ENCODE measurements at regions not wholly inside any gene's neighbourhood (a gene's known extent, or its start where the extent isn't known, plus 50 kb on each side); places are given as distances from the start of the nearest gene placed in this dataset.
A peak's percentile ranks its signal among the peaks of the same experiment; 100 is the strongest.
"Not testable (repeated sequence)": the region's sequence is repeated elsewhere in the genome, so short reads cannot be mapped to it uniquely, and the experiment has no call there.

DNA sequence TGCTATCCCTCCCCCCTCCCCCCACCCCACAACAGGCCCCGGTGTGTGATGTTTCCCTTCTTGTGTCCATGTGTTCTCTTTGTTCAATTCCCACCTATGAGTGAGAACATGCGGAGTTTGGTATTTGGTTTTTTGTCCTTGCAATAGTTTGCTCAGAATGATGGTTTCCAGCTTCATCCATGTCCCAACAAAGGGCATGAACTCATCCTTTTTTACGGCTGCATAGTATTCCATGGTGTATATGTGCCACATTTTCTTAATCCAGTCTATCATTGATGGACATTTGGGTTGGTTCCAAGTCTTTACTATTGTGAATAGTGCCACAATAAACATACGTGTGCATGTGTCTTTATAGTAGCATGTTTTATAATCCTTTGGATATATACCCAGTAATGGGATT lies 98.3 kb upstream of the DPH5 start:
- DNase-seq (ENCODE audit: low read depth), result not testable (repeated sequence)

DNA sequence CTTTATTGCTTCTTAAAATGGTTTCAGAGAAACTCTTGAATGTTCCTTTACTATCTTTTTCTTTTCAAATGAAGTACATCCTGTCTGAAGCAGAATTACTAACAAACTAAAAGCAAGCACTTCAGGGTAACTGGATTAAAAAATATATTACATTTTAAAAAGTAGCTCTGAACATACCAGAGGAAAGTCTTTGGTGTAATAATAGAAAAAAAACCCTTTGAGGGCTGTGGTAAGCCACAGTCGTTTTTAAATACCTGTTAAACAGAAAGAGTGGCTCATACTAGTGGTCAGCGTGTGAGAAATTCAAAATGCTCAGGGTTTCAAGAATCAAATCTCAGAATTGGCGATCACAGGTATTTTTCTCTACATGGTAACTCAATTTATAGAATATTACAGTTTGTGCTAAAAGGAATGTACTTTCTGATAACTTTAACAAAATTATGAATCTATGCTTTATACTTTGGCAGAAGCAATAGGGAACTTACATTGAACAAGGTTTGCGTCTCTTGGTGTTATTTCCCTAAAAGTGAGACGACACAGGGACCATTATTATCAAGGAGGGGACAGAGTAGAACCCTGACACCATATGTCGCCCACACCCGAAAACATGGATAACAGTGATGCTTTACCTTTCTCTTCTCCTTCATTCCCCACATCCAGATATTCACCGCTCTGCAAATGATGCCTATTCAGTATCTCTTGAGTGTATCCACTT lies 97.0 kb upstream of the DPH5 start:
- DNase-seq (ENCODE audit: low read depth), result peak; percentile 43

GRCh38 chr1:101121975-101122374 lies 96.4 kb upstream of the DPH5 start:
- DNase-seq (ENCODE audit: low read depth), result no peak

GRCh38 chr1:101121504-101121903 lies 95.9 kb upstream of the DPH5 start:
- DNase-seq (ENCODE audit: low read depth), result no peak

DNA sequence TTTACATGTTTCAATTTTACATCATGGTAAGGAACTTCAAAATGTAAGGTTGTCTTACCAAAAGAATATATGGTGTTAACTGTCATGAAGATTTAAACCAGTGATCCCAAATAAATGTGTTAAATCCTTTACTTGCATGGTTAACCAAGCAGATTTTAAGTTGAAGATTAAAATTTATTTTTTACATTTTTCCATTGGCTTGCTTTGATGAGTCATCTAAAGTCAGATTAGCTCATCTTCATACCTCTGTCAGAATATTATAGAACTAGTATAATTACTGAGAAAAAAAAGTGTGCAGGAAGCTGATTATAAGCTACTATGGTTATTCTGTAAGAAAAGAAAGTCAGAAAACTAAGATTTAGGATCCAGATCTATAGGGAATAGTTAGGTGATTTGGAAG lies 95.3 kb upstream of the DPH5 start:
- no peak for DNase-seq (ENCODE audit: low read depth)

- DNase-seq (ENCODE audit: low read depth), result no peak
Observed at GRCh38 chr1:101119289-101119688, 93.7 kb upstream of the DPH5 start.

DNA sequence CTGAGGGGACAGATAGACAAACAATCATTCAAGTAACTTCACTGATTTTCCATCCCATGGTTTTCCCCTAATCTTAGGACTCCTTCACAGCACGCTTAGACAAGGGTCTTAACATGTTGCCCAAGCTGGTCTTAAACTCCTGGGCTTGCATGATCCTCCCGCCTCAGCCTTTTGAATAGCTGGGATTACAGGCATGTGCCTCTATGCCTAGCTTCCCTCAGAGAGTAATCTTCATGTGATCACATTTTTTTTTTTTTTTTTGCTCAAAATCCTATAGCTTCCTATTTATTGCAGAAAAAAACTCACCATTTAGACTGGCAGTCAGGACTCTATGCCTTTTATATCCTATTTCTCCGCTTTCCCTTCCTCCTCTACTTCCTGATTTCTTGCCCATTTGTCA lies 90.4 kb upstream of the DPH5 start:
- no peak for DNase-seq (ENCODE audit: low read depth)

- DNase-seq (ENCODE audit: low read depth), result no peak
Observed at GRCh38 chr1:101115112-101115511, 89.5 kb upstream of the DPH5 start.

DNA sequence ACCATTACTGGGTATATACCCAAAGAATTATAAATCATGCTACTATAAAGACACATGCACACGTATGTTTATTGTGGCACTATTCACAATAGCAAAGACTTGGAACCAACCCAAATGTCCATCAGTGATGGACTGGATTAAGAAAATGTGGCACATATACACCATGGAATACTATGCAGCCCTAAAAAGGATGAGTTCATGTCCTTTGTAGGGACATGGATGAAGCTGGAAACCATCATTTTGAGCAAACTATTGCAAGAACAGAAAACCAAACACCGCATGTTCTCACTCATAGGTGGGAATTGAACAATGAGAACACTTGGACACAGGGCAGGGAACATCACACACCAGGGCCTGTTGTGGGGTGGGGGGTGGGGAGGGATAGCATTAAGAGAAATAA lies 88.5 kb upstream of the DPH5 start:
- DNase-seq (ENCODE audit: low read depth), result not testable (repeated sequence)

DNA sequence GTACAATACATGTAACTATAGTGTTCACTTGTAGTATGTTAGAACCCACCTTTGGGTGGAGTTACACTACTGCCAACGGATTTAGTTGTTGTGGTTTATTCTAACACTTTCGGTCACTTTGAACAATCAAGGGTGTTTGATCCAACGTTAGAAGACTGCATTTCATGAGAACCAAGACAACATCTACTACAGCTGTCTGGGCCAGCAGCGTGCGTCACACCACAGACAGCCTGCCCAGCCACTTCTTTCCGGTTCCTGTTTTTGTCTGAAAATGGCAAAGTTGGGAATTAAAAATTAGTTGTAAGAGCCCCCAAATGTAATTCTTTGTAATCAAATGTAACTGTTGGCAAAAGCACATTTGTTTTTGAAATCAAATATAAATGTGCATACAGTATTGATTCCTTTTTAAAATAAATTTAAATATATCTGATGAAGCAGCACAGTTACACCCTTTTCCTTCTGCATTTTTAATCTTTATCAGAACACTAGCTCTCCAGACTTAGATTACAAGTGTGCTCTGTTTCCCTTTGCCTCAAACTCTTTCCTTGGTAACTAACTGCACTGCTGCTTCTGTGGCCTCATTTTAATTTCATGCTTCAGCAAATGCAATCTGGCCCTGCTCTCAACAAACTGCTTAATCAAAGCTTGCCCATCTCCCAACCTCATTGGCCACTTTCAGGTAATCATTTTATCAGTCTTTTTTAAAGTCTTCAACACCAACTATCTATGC lies 86.6 kb upstream of the DPH5 start:
- DNase-seq (ENCODE audit: low read depth), result peak; percentile 23

GRCh38 chr1:101111461-101111860 lies 85.9 kb upstream of the DPH5 start:
- DNase-seq (ENCODE audit: low read depth), result no peak

DNA sequence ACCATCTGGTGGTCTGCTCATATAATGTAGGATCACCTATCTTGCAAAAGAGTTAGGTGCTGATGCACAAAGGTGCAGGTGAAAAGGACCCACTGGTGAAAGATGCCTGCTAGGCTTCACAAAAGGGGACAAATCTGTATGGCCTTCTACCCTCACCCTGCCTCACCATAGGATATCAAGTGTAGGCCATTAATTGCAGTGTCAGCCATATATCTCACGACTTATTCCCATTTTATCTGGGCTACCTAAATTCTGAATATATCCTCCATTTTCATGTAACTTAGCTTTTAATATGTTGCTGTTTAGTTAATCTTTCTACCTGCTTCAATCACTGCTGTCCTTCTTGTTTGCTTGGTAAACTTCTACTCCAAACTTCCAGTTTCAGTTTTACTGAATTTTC lies 84.2 kb upstream of the DPH5 start:
- no peak for DNase-seq (ENCODE audit: low read depth)

DNA sequence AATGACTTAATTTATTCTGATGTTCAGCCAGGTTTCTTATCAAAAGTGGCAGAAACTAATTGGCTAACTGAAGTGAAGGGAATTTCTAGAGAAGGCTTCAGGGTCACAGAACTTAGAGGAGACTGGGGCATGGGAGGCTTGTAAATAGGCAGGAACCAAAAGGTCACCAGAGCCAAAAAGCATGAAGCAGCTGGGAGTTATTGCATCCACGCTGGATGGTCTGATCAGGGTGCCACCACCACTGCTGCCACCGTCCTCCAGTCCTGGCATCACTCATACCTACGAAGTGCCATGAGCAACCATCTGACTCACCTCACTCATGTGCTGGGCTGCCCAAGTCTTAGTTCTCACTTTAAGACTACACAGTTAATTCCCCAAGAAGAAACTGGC lies 82.5 kb upstream of the DPH5 start:
- no peak for DNase-seq (ENCODE audit: low read depth)

- DNase-seq (ENCODE audit: low read depth), result no peak
Observed at GRCh38 chr1:101107496-101108110, 82.0 kb upstream of the DPH5 start.

GRCh38 chr1:101105877-101106276 lies 80.3 kb upstream of the DPH5 start:
- DNase-seq (ENCODE audit: low read depth), result no peak

GRCh38 chr1:101102426-101103156 lies 77.0 kb upstream of the DPH5 start:
- DNase-seq (ENCODE audit: low read depth), result no peak

DNA sequence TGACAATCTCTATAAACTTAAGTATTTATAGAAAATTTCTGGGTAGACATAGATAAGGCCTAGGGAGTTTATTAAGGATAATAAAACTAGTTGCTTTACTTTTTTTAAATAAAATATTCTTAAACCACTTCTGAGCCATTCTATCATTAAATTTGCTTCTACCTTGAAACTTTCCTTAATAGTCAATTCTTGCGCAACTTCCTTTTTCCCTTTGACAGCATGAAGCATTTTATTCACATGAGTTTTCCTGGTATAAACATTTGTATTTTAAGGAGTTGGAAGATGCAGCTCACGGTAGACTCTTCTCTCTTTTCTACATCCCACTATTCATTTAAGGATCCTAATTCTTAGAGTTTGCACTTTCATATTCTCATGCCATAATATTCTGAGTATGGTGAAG lies 75.8 kb upstream of the DPH5 start:
- DNase-seq (ENCODE audit: low read depth), result peak; percentile 58

DNA sequence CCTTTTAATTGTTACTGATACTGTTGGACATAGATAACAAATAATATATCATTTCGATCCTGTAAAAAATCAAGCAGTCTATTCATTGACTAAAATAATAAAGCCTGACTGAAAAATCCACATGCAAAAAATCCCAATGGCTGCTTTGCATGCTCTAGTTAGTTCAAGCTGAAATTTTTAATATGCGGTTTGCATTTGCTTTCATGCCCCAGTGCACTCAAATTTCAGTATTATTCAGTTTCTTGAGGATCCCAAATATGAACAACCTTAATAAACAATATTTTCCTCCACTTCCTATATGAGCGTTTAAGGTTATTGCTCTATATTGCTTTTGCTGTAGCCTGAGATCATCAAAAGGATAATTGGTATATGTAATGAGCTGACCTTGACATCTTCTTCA lies 75.1 kb upstream of the DPH5 start:
- no peak for DNase-seq (ENCODE audit: low read depth)

- no peak for DNase-seq (ENCODE audit: low read depth)
Observed at GRCh38 chr1:101098907-101099306, 73.3 kb upstream of the DPH5 start.

DNA sequence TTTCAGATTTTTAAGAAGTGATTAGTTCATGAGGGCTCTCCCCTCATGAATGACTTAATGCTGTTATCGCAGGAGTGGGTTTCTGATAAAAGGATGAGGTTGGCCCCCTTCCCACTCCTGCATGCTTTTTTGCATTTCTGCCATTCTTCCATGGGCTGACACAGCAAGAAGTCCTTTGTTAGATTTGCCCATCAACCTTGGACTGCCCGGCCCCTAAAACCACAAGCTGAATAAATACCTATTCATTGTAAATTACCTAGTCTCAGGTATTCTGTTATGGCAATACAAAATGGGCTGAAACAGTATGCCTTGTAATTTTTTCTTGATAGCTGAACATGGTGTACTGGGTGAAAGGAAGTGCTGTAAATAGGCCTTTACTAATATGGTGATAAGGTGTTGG lies 72.7 kb upstream of the DPH5 start:
- no peak for DNase-seq (ENCODE audit: low read depth)

DNA sequence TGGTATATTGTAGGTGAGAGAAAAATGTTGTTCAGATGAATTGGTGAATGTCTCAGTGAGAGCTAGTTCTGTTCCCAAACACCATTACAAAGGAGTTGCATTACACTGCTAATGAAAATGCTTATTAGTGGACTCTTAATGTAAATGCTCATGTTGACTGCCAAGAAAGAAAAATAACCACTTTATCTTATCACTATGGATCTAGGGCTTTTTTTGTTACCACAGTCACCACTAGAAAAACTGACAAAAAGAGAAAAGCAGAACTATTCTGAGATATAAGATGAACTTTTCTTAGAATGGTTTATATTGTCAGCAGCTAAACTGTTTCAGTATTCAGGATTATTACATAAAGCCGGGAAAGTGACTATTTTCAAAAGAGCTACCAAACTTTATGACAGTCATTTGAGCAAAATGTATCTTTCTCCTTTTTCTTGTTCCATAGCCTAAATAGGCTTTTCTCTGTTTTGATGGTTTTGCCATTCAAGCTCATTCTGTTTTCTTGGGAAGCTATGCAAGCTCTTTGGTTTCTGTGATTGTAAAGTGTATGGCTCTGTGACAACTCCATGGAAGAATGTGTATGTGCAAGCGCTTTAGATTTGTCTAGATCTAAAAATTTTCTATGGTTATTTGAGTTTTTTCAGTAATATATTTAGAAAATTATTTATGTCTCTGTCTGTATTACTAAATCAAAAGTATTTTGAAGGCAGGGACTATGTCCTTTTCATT lies 64.2 kb upstream of the DPH5 start:
- DNase-seq (ENCODE audit: low read depth), result no peak

GRCh38 chr1:101088431-101088830 lies 62.8 kb upstream of the DPH5 start:
- no peak for DNase-seq (ENCODE audit: low read depth)

All from renal cortical epithelial cell (primary cell).